ENCODE measurements at regions not wholly inside any gene's neighbourhood (a gene's known extent, or its start where the extent isn't known, plus 50 kb on each side); places are given as distances from the start of the nearest gene placed in this dataset.
"Not testable (repeated sequence)": the region's sequence is repeated elsewhere in the genome, so short reads cannot be mapped to it uniquely, and the experiment has no call there.

- no peak for DNase-seq
These were observed 650.7 kb upstream of the GRID2 start for GRCh38 chr4:91653067-91653466.

- DNase-seq: no peak
These were observed 622.7 kb upstream of the GRID2 start for GRCh38 chr4:91681091-91681490.

GRCh38 chr4:91681544-91681943, 622.2 kb upstream of the GRID2 start:
- no peak for DNase-seq

- no peak for DNase-seq
These were observed 618.8 kb upstream of the GRID2 start for GRCh38 chr4:91684955-91685354.

- no peak for DNase-seq
These were observed 615.4 kb upstream of the GRID2 start for GRCh38 chr4:91688413-91688812.

GRCh38 chr4:91699691-91700090, 604.1 kb upstream of the GRID2 start:
- not testable (repeated sequence) for DNase-seq

- no peak for DNase-seq
These were observed 573.9 kb upstream of the GRID2 start for GRCh38 chr4:91729851-91730250.

- no peak for DNase-seq
These were observed 569.1 kb upstream of the GRID2 start for GRCh38 chr4:91734682-91735081.

GRCh38 chr4:91738831-91739230, 564.9 kb upstream of the GRID2 start:
- DNase-seq: not testable (repeated sequence)

- no peak for DNase-seq
These were observed 557.2 kb upstream of the GRID2 start for GRCh38 chr4:91746551-91746950.

GRCh38 chr4:91751961-91752360, 551.8 kb upstream of the GRID2 start:
- no peak for DNase-seq

GRCh38 chr4:91754716-91755115, 549.0 kb upstream of the GRID2 start:
- no peak for DNase-seq

- no peak for DNase-seq
These were observed 545.3 kb upstream of the GRID2 start for GRCh38 chr4:91758487-91758886.

- no peak for DNase-seq
These were observed 539.7 kb upstream of the GRID2 start for GRCh38 chr4:91764085-91764484.

- no peak for DNase-seq
These were observed 533.9 kb upstream of the GRID2 start for GRCh38 chr4:91769912-91770311.

GRCh38 chr4:91791631-91792030, 512.1 kb upstream of the GRID2 start:
- DNase-seq: not testable (repeated sequence)

GRCh38 chr4:91795947-91796346, 507.8 kb upstream of the GRID2 start:
- DNase-seq: no peak

GRCh38 chr4:91812319-91812718, 491.4 kb upstream of the GRID2 start:
- no peak for DNase-seq

- DNase-seq: no peak
These were observed 479.0 kb upstream of the GRID2 start for GRCh38 chr4:91824773-91825172.

GRCh38 chr4:91826186-91826585, 477.6 kb upstream of the GRID2 start:
- DNase-seq: no peak

- no peak for DNase-seq
These were observed 475.9 kb upstream of the GRID2 start for GRCh38 chr4:91827914-91828313.

GRCh38 chr4:91829531-91829930, 474.2 kb upstream of the GRID2 start:
- DNase-seq: no peak

GRCh38 chr4:91830681-91831395, 472.9 kb upstream of the GRID2 start:
- no peak for DNase-seq

- DNase-seq: no peak
These were observed 466.1 kb upstream of the GRID2 start for GRCh38 chr4:91837608-91838029.

GRCh38 chr4:91838181-91838861, 465.4 kb upstream of the GRID2 start:
- DNase-seq: no peak
